Panc1 (cell line): ENCODE measurements at regions not wholly inside any gene's neighbourhood (a gene's known extent, or its start where the extent isn't known, plus 50 kb on each side); places are given as distances from the start of the nearest gene placed in this dataset.

ENCODE experiments used
- POLR2AphosphoS5 ChIP-seq: IDR thresholded peaks from 2 replicates; pipeline ENCODE4 v1.6.1; 2012; ENCODE audit warnings: mild to moderate bottlenecking, low read depth, low read length, moderate library complexity
- TF ChIP-seq, protein P1 (sequence below): fragments of 450-650 bp; IDR thresholded peaks from 2 replicates; pipeline ENCODE4 v1.5.1; 2017; ENCODE audit warnings: mild to moderate bottlenecking
- TF ChIP-seq, protein P2 (sequence below), 2 experiments: IDR thresholded peaks; 2 replicates each; pipeline ENCODE4 v1.6.1; 2011 to 2012; ENCODE audit warnings: low read depth in 2 of 2, control low read depth in 1 of 2, low read length in 1 of 2, mild to moderate bottlenecking in 1 of 2, moderate library complexity in 1 of 2; ENCODE audit not compliant: insufficient read depth in 1 of 2

- TF ChIP-seq, protein P1, sequence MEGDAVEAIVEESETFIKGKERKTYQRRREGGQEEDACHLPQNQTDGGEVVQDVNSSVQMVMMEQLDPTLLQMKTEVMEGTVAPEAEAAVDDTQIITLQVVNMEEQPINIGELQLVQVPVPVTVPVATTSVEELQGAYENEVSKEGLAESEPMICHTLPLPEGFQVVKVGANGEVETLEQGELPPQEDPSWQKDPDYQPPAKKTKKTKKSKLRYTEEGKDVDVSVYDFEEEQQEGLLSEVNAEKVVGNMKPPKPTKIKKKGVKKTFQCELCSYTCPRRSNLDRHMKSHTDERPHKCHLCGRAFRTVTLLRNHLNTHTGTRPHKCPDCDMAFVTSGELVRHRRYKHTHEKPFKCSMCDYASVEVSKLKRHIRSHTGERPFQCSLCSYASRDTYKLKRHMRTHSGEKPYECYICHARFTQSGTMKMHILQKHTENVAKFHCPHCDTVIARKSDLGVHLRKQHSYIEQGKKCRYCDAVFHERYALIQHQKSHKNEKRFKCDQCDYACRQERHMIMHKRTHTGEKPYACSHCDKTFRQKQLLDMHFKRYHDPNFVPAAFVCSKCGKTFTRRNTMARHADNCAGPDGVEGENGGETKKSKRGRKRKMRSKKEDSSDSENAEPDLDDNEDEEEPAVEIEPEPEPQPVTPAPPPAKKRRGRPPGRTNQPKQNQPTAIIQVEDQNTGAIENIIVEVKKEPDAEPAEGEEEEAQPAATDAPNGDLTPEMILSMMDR, result no peak
- no peak for TF ChIP-seq POLR2AphosphoS5
- TF ChIP-seq, protein P2, sequence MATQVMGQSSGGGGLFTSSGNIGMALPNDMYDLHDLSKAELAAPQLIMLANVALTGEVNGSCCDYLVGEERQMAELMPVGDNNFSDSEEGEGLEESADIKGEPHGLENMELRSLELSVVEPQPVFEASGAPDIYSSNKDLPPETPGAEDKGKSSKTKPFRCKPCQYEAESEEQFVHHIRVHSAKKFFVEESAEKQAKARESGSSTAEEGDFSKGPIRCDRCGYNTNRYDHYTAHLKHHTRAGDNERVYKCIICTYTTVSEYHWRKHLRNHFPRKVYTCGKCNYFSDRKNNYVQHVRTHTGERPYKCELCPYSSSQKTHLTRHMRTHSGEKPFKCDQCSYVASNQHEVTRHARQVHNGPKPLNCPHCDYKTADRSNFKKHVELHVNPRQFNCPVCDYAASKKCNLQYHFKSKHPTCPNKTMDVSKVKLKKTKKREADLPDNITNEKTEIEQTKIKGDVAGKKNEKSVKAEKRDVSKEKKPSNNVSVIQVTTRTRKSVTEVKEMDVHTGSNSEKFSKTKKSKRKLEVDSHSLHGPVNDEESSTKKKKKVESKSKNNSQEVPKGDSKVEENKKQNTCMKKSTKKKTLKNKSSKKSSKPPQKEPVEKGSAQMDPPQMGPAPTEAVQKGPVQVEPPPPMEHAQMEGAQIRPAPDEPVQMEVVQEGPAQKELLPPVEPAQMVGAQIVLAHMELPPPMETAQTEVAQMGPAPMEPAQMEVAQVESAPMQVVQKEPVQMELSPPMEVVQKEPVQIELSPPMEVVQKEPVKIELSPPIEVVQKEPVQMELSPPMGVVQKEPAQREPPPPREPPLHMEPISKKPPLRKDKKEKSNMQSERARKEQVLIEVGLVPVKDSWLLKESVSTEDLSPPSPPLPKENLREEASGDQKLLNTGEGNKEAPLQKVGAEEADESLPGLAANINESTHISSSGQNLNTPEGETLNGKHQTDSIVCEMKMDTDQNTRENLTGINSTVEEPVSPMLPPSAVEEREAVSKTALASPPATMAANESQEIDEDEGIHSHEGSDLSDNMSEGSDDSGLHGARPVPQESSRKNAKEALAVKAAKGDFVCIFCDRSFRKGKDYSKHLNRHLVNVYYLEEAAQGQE (IDR thresholded peaks at IDR 0.05; ENCODE audit: insufficient read depth in 1 of 2, low read depth in 2 of 2, low read length in 1 of 2), result no peak
These were observed 136.4 kb downstream of the URI1 start for GRCh38 chr19:30078381-30078910.
